ENCODE measurements at regions not wholly inside any gene's neighbourhood (a gene's known extent, or its start where the extent isn't known, plus 50 kb on each side); places are given as distances from the start of the nearest gene placed in this dataset.

DNA sequence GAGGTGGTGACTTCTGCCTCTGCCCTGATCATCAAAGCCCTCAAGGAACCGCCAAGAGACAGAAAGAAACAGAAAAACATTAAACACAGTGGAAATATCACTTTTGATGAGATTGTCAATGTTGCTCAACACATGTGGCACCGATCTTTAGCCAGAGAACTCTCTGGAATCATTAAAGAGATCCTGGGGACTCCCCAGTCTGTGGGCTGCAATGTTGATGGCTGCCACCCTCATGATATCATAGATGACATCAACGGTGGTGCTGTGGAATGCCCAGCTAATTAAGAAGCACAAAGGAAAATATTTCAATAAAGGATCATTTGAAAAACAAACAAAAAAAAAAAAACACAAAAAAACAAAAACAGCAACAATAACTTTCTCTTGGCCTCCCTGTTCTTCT is 59.5 kb upstream of the TOMM7 start:
- BruUV-seq (replicated peaks) = no TSS peak

More for the DNA sequence above, 59.5 kb upstream of the TOMM7 start:
- CTCF ChIA-PET = interaction anchor here (0.6 to 1.9 kb wide), 2 partner anchors 100 to 202 kb away, joined by 3 to 4 read pairs; no protein-coding TSS in a partner anchor
- Histone ChIP-seq H3K4me1 (ENCODE audit: control insufficient read depth, extremely low read depth, insufficient read depth, low read length) (no peaks in the 10 kb centered on the region), H3K4me2 (ENCODE audit: insufficient read depth, low read length) (no peak overlapping the region), H3K4me3 (replicated peaks in 1 of 3; ENCODE audit: insufficient read depth in 1 of 3, low read depth in 1 of 3, low read length in 3 of 3) (no peak overlapping the region), H3K27me3 (ENCODE audit: control insufficient read depth in 2 of 2, insufficient read depth in 2 of 2, low read length in 2 of 2) (peaks cover 0 to 2% of the 10 kb centered on the region in 2 experiments), H2AFZ (ENCODE audit: low read depth, low read length) (no peak overlapping the region), H3K79me2 (ENCODE audit: control insufficient read depth, insufficient read depth, low read length) (no peaks in the 10 kb centered on the region), H3K9me3 (replicated peaks; ENCODE audit: control insufficient read depth, insufficient read depth, low read length) (no peaks in the 10 kb centered on the region), H3K36me3 (ENCODE audit: control insufficient read depth in 2 of 2, extremely low read depth in 1 of 2, insufficient read depth in 2 of 2, low read length in 2 of 2) (no peaks in the 10 kb centered on the region), H3K9me1 (replicated peaks; ENCODE audit: control insufficient read depth, extremely low read depth, insufficient read depth, low read length) (no peaks in the 10 kb centered on the region), H3K9ac (replicated peaks; ENCODE audit: extremely low read depth, insufficient read depth, low read length) (no peak overlapping the region), H3K27ac (ENCODE audit: insufficient read depth, low read depth, low read length) (no peak overlapping the region), H4K20me1 (replicated peaks; ENCODE audit: control insufficient read depth, extremely low read depth, insufficient read depth, low read length) (no peaks in the 10 kb centered on the region)
- FAIRE-seq = no peak
- intact Hi-C loops (cut with micrococcal nuclease) = no loop called here
- POLR2A ChIA-PET = no interaction called here
- DNase-seq (ENCODE audit: low read depth, low spot score) = no peak
- TF ChIP-seq EZH2 (IDR thresholded peaks at IDR 0.05; ENCODE audit: borderline replicate concordance, low read depth, low read length, severe bottlenecking) (no peak), MYC (IDR thresholded peaks at IDR 0.05; ENCODE audit: low read depth, low read length) (no peak), JUN (IDR thresholded peaks at IDR 0.05; ENCODE audit: borderline replicate concordance, insufficient read depth, insufficient read length, low read depth) (no peak), FOS (IDR thresholded peaks at IDR 0.05; ENCODE audit: borderline replicate concordance, insufficient read depth, low read length) (no peak), GATA2 (IDR thresholded peaks at IDR 0.05; ENCODE audit: insufficient read depth, insufficient read length, low read depth, low read length) (no peak), POLR2AphosphoS5 (IDR thresholded peaks at IDR 0.05; ENCODE audit: insufficient read depth, low read depth, low read length) (no peak), CTCF (IDR thresholded peaks at IDR 0.05; ENCODE audit: extremely low read depth in 1 of 2, insufficient read depth in 1 of 2, low read depth in 1 of 2, low read length in 2 of 2) (no peak), POLR2A (IDR thresholded peaks at IDR 0.05; ENCODE audit: low read depth, low read length) (no peak)
- TF ChIP-seq, protein P1, sequence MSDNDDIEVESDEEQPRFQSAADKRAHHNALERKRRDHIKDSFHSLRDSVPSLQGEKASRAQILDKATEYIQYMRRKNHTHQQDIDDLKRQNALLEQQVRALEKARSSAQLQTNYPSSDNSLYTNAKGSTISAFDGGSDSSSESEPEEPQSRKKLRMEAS (IDR thresholded peaks at IDR 0.05; ENCODE audit: insufficient read depth, insufficient read length) = no peak
- dilution Hi-C loops (cut with MboI; ENCODE audit: extremely low pct_ligation_motif_present, low sequenced_read_pairs) = no loop called here
